GM12878 (cell line): ENCODE measurements at regions not wholly inside any gene's neighbourhood (a gene's known extent, or its start where the extent isn't known, plus 50 kb on each side); places are given as distances from the start of the nearest gene placed in this dataset.

ENCODE experiments used
- BCL3 ChIP-seq: IDR thresholded peaks from 2 replicates; pipeline ENCODE4 v1.6.1; 2011; ENCODE audit warnings: borderline replicate concordance, low read depth, mild to moderate bottlenecking, moderate library complexity, low read length; ENCODE audit not compliant: insufficient read depth, poor library complexity, severe bottlenecking
- BCLAF1 ChIP-seq: fragments of 450-650 bp; IDR thresholded peaks from 2 replicates; pipeline ENCODE4 v1.6.1; 2017; ENCODE audit warnings: antibody characterized with exemption, mild to moderate bottlenecking, moderate library complexity
- HDAC2 ChIP-seq: fragments of 200-600 bp; sonication (generic); IDR thresholded peaks from 2 replicates; pipeline ENCODE4 v1.6.1; 2017
- IKZF2 ChIP-seq, 2 experiments: fragments of 450-650 bp; IDR thresholded peaks; 2 replicates each; pipeline ENCODE4 v1.6.1; 2017; ENCODE audit warnings: mild to moderate bottlenecking in 2 of 2, moderate library complexity in 2 of 2
- IRF4 ChIP-seq: IDR thresholded peaks from 2 replicates; pipeline ENCODE4 v1.6.1; 2011; ENCODE audit warnings: low read depth, low read length
- RELB ChIP-seq: fragments of 450-650 bp; IDR thresholded peaks from 2 replicates; pipeline ENCODE4 v1.6.1; 2017; ENCODE audit warnings: low read depth, mild to moderate bottlenecking, moderate library complexity
- TBL1XR1 ChIP-seq: IDR thresholded peaks from 2 replicates; pipeline ENCODE4 v1.6.1; 2012; ENCODE audit warnings: low read depth, low read length, improper control_type of control experiment
- TCF3 ChIP-seq: IDR thresholded peaks from 2 replicates; pipeline ENCODE4 v1.6.1; 2012; ENCODE audit warnings: low read depth, mild to moderate bottlenecking, low read length, borderline replicate concordance; ENCODE audit not compliant: insufficient read depth
- ZNF217 ChIP-seq: fragments of 450-650 bp; IDR thresholded peaks from 2 replicates; pipeline ENCODE4 v1.6.1; 2017; ENCODE audit warnings: antibody characterized with exemption, mild to moderate bottlenecking
- ZNF687 ChIP-seq: fragments of 450-650 bp; IDR thresholded peaks from 2 replicates; pipeline ENCODE4 v1.6.1; 2017; ENCODE audit warnings: mild to moderate bottlenecking, moderate library complexity

- no peak for TF ChIP-seq BCLAF1
- TF ChIP-seq TCF3: no peak
- TF ChIP-seq HDAC2: no peak
- TF ChIP-seq ZNF217: peak; percentile 82; the same call in 1 of the 2 replicates
- TF ChIP-seq TBL1XR1: no peak
- TF ChIP-seq ZNF687: peak; percentile 83
- TF ChIP-seq IRF4: 0 out of 2 replicates have a peak, but pooled peaks have one; percentile 20
- TF ChIP-seq IKZF2 (IDR thresholded peaks at IDR 0.05): peak in 1 of 2 experiments; percentile 62; a peak in 2 of 4 replicates
- peak; percentile 66; the same call in 1 of the 2 replicates for TF ChIP-seq RELB
- no peak for TF ChIP-seq BCL3
- TF ChIP-seq, all 136 proteins: peak for 23
Measured at GRCh38 chr2:8159966-8160603, 521.8 kb upstream of the ID2 start (continued).
